ENCODE measurements at regions not wholly inside any gene's neighbourhood (a gene's known extent, or its start where the extent isn't known, plus 50 kb on each side); places are given as distances from the start of the nearest gene placed in this dataset.

DNA sequence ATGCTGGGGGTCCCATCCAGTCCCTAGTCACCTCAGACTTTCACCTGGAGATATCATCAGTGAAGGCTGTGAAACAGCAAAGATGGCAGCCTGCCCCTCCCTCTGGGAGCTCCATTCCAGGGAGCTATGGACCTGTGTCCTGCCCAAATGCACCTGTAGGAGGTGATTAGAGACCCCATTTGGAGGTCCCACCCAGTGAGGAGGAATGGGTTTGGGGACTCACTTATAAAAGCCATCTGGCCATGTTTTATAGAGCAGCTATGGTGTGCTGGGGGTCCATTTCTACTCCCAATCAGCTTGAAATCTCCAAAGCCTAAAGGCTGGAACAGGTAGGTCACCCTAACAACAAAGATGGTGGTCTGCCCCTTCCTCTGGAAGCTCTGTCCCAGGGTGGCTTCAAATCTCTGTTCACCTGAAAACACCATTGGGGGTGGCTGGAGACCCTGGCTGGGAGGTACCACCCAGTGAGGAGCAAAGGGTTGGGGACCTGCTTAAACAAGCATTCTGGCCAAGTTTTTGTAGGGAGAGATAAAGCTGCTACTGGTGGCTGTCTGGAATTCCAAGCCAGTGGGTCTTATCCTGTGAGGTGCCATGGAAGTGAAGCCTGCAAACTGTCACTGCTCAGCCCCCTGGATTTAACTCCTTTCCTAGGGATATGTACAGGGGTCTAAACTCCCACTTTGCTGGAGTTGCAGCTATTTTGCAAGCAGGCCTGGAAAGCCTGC lies 182.3 kb downstream of the RASSF9 start (continued):
- TF ChIP-seq ZNF124 (CRISPR knock-in tag; IDR thresholded peaks at IDR 0.05): no peak
- no peak for TF ChIP-seq GABPB2 (CRISPR knock-in tag; conservative IDR thresholded peaks at IDR 0.05)

DNA sequence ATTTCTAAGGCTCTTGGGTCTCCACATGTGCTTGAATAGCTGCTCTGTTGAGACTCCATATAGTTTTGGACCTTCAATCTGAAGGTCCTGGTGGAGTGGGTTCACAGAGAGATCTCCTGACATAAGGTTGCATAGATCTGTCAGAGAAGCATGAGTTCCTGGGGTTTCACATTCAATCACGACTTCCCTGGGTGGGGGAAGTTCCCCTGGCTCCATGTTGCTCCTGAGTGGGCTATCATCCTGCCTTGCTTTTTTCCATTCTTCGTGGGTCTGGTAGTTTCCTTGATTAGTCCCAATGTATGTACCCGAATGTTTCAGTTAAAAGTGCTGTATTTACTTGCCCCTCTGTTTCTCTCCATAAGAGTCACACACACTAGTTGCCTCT lies 181.8 kb downstream of the RASSF9 start:
- no peaks in the 10 kb centered on the region for H3K9me3 ChIP-seq (replicated peaks; ENCODE audit: control insufficient read depth, insufficient read depth, low read depth, low read length)
- no peak overlapping the region for H2AFZ ChIP-seq (ENCODE audit: low read depth, low read length)
- intact Hi-C loops (cut with micrococcal nuclease): no loop called here
- ChIA-PET POLR2A (no interaction called here), CTCF (ENCODE audit: low intra/inter-chr PET ratio) (no interaction called here)
- H3K4me3 ChIP-seq: no peak overlapping the region
- H3K27me3 ChIP-seq (ENCODE audit: control insufficient read depth in 2 of 2, insufficient read depth in 2 of 2, low read length in 2 of 2): no peaks in the 10 kb centered on the region
- H3K9me1 ChIP-seq (ENCODE audit: control insufficient read depth, insufficient read depth, low read length): no peaks in the 10 kb centered on the region
- FAIRE-seq (no peak), DNase-seq (ENCODE audit: extremely low read depth in 1 of 4, low spot score in 3 of 4) (no peak), ATAC-seq (no peak)
- H4K20me1 ChIP-seq (replicated peaks; ENCODE audit: control insufficient read depth, insufficient read depth, low read length): no peaks in the 10 kb centered on the region
- no peaks in the 10 kb centered on the region for H3K79me2 ChIP-seq (ENCODE audit: control insufficient read depth, insufficient read depth, low read length)
- H3K27ac ChIP-seq (ENCODE audit: extremely low read depth, low read depth, low read length): no peak overlapping the region
- 0% methylated on average over 3 of the region's 3 CpGs for WGBS (ENCODE audit: insufficient coverage, low coverage, missing lambda C conversion rate)
- H3K4me2 ChIP-seq (ENCODE audit: insufficient read depth, low read length): no peak overlapping the region
- H3K36me3 ChIP-seq (ENCODE audit: control insufficient read depth, insufficient read depth, low read length): no peaks in the 10 kb centered on the region
- no peak overlapping the region for H3K9ac ChIP-seq (ENCODE audit: insufficient read depth in 1 of 2, low read depth in 2 of 2, low read length in 2 of 2)
- no peaks in the 10 kb centered on the region for H3K4me1 ChIP-seq (replicated peaks in 1 of 2; ENCODE audit: control insufficient read depth in 2 of 2, insufficient read depth in 2 of 2, low read length in 2 of 2)
- in situ Hi-C loops (cut with MboI): no loop called here
- no TSS peak for BruUV-seq (replicated peaks)
- TF ChIP-seq EHMT2 (IDR thresholded peaks at IDR 0.05) (no peak), PCBP1 (IDR thresholded peaks at IDR 0.05; ENCODE audit: low read depth, low read length, poor library complexity, severe bottlenecking) (no peak), HNRNPL (IDR thresholded peaks at IDR 0.05; ENCODE audit: low read depth, low read length) (no peak), PURB (CRISPR knock-in tag; IDR thresholded peaks at IDR 0.05; ENCODE audit: low read depth) (no peak), ZNF436 (CRISPR knock-in tag; IDR thresholded peaks at IDR 0.05) (no peak), ZNF3 (CRISPR knock-in tag; IDR thresholded peaks at IDR 0.05) (no peak), AFF1 (IDR thresholded peaks at IDR 0.05; ENCODE audit: low read depth in 1 of 2, partially characterized antibody in 2 of 2) (no peak), CREB1 (IDR thresholded peaks at IDR 0.05) (no peak), CREB1 (CRISPR knock-in tag; IDR thresholded peaks at IDR 0.05) (no peak), TFE3 (CRISPR knock-in tag; IDR thresholded peaks at IDR 0.05) (no peak), SLC30A9 (CRISPR knock-in tag; IDR thresholded peaks at IDR 0.05) (no peak), ZNF384 (IDR thresholded peaks at IDR 0.05; ENCODE audit: low read depth, low read length) (no peak), CCNT2 (IDR thresholded peaks at IDR 0.05; ENCODE audit: borderline replicate concordance, extremely low read depth, insufficient read length, low read depth, low read length) (no peak), E2F5 (CRISPR knock-in tag; IDR thresholded peaks at IDR 0.05) (no peak)

Data from K562 (cell line).